ENCODE measurements at regions not wholly inside any gene's neighbourhood (a gene's known extent, or its start where the extent isn't known, plus 50 kb on each side); places are given as distances from the start of the nearest gene placed in this dataset.
A peak's percentile ranks its signal among the peaks of the same experiment; 100 is the strongest.

DNA sequence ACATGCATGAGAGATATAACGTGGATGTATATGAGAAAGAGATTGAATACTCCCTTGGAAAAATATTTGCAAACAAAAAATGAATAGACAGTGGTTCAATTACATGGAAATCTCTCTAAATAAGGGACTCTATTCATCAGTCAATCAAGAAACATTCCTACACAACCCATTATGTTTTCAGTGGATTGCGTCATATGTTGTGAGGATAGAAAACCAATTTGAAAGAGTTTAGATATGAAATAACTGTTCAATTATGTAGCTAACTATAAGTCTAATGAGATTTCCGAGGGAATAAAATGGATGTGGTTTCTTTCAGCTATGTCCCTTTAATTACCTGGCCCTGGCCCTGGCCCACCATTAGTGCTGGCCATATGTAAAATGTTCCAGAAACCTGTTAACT lies 86.7 kb upstream of the TMCO5A start:
- Histone ChIP-seq H3K9ac (ENCODE audit: low read depth in 1 of 3, low read length in 3 of 3) (no peak overlapping the region), H3K27me3 (ENCODE audit: control insufficient read depth in 3 of 3, insufficient read depth in 3 of 3, low read length in 3 of 3) (no peaks in the 10 kb centered on the region), H3K4me3 (ENCODE audit: low read length in 3 of 3) (no peak overlapping the region), H3K4me1 (ENCODE audit: control insufficient read depth in 3 of 3, insufficient read depth in 3 of 3, low read length in 3 of 3) (no peaks in the 10 kb centered on the region), H3K36me3 (ENCODE audit: control insufficient read depth in 3 of 3, insufficient read depth in 3 of 3, low read length in 3 of 3) (no peaks in the 10 kb centered on the region), H3K9me3 (ENCODE audit: control insufficient read depth in 3 of 3, low read length in 3 of 3) (peaks cover 0 to 3% (median 0%) of the 10 kb centered on the region in 3 donors), H3K27ac (ENCODE audit: low read depth, low read length) (no peak overlapping the region)

DNA sequence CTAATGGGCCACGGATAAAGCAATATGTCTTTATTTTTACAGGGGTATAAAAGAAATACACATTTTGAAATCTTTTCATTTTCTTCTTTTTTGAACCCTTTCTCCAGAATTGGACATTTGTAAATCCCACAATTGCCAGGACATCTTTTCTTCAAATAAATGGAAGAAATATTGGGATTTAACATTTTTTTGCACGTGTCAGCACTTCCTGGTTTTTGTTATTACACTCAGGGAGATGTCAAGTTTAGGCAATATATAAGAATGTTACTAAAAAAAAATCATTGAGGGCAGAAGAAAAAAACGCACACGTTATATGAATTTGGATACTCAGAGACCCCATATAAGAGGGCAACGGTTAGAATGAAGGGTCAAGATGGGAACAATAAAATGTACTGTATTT lies 78.3 kb upstream of the TMCO5A start:
- peaks cover 0 to 3% (median 0%) of the 10 kb centered on the region in 3 donors for H3K9me3 ChIP-seq (ENCODE audit: control insufficient read depth in 3 of 3, low read length in 3 of 3)
- no peak overlapping the region for H3K9ac ChIP-seq (ENCODE audit: low read depth in 1 of 3, low read length in 3 of 3)
- no peak overlapping the region for H3K27ac ChIP-seq (ENCODE audit: low read depth, low read length)
- H3K36me3 ChIP-seq (ENCODE audit: control insufficient read depth in 3 of 3, insufficient read depth in 3 of 3, low read length in 3 of 3), result no peaks in the 10 kb centered on the region
- no peaks in the 10 kb centered on the region for H3K4me1 ChIP-seq (ENCODE audit: control insufficient read depth in 3 of 3, insufficient read depth in 3 of 3, low read length in 3 of 3)
- H3K4me3 ChIP-seq (ENCODE audit: low read length in 3 of 3), result no peak overlapping the region
- H3K27me3 ChIP-seq (ENCODE audit: control insufficient read depth in 3 of 3, insufficient read depth in 3 of 3, low read length in 3 of 3), result no peaks in the 10 kb centered on the region

DNA sequence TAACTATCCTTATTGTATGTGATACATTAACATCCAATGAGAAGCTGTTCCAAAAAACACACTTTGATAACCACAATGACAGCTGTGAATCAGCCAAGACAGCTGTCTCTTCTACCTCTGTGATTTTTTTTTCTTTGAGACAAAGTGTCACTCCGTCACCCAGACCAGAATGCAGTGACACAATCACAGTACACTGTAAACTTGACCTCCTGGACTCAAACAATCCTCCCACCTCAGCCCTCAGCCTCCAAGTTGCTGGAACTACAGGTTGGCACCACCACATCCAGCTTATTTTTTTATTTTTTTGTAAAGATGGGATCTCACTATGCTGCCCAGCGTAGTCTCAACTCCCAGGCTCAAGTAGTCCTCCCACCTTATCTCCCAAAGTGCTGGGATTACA lies 73.5 kb upstream of the TMCO5A start:
- H3K9me3 ChIP-seq (ENCODE audit: control insufficient read depth in 3 of 3, low read length in 3 of 3), result no peaks in the 10 kb centered on the region
- no peak overlapping the region for H3K4me3 ChIP-seq (ENCODE audit: low read length in 3 of 3)
- H3K27ac ChIP-seq (ENCODE audit: low read depth, low read length), result no peak overlapping the region

DNA sequence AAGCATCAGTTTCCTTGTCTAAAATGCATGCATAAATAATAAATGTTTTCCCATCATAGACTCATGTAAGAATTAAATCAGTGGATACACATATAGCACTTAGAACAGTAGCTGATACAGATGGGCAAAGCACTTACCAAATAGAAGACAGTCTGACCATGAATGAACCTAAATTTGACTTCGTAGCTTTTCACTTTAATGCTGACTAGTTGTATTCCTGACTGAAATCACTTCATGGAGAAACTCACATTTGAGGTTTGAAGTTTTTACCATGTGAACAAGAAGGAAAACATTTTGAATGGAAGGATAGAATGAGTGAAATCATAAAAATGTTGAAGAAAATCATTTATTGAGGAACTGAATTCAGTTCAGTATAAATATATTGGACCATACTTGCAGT lies 68.8 kb upstream of the TMCO5A start:
- Histone ChIP-seq H3K36me3 (ENCODE audit: control insufficient read depth in 3 of 3, insufficient read depth in 3 of 3, low read length in 3 of 3) (no peaks in the 10 kb centered on the region), H3K27ac (ENCODE audit: low read depth, low read length) (no peak overlapping the region), H3K9ac (ENCODE audit: low read depth in 1 of 3, low read length in 3 of 3) (no peak overlapping the region), H3K9me3 (ENCODE audit: control insufficient read depth in 3 of 3, low read length in 3 of 3) (no peaks in the 10 kb centered on the region), H3K4me1 (ENCODE audit: control insufficient read depth in 3 of 3, insufficient read depth in 3 of 3, low read length in 3 of 3) (no peaks in the 10 kb centered on the region), H3K4me3 (ENCODE audit: low read length in 3 of 3) (no peak overlapping the region), H3K27me3 (ENCODE audit: control insufficient read depth in 3 of 3, insufficient read depth in 3 of 3, low read length in 3 of 3) (no peaks in the 10 kb centered on the region)

More for the DNA sequence above, 73.5 kb upstream of the TMCO5A start:
- Histone ChIP-seq H3K9ac (ENCODE audit: low read depth in 1 of 3, low read length in 3 of 3) (no peak overlapping the region), H3K27me3 (ENCODE audit: control insufficient read depth in 3 of 3, insufficient read depth in 3 of 3, low read length in 3 of 3) (no peaks in the 10 kb centered on the region), H3K36me3 (ENCODE audit: control insufficient read depth in 3 of 3, insufficient read depth in 3 of 3, low read length in 3 of 3) (no peaks in the 10 kb centered on the region), H3K4me1 (ENCODE audit: control insufficient read depth in 3 of 3, insufficient read depth in 3 of 3, low read length in 3 of 3) (no peaks in the 10 kb centered on the region)

DNA sequence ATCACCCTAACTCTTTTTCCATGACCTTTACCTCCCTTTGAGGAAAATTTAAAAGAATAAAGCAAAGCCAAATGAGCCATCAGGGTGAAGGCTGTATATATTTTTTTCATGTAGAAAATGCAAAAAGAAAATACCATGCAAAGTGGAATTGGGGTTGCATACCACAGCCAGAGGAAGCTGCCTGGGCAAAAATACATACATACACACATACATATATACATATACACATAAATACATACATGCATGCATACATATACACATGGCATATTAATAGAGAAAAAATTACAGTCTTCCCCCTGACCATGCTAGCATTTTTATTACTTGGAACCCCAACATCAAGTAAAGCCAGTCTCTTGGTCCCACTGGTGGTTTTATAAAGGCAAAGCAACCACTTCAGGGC lies 63.7 kb upstream of the TMCO5A start:
- H3K9ac ChIP-seq (ENCODE audit: low read depth in 1 of 3, low read length in 3 of 3), result no peak overlapping the region
- H3K9me3 ChIP-seq (ENCODE audit: control insufficient read depth in 3 of 3, low read length in 3 of 3), result no peaks in the 10 kb centered on the region
- H3K4me3 ChIP-seq (ENCODE audit: low read length in 3 of 3), result no peak overlapping the region
- no peak overlapping the region for H3K27ac ChIP-seq (ENCODE audit: low read depth, low read length)
- H3K4me1 ChIP-seq (ENCODE audit: control insufficient read depth in 3 of 3, insufficient read depth in 3 of 3, low read length in 3 of 3), result no peaks in the 10 kb centered on the region
- H3K36me3 ChIP-seq (ENCODE audit: control insufficient read depth in 3 of 3, insufficient read depth in 3 of 3, low read length in 3 of 3), result no peaks in the 10 kb centered on the region
- H3K27me3 ChIP-seq (ENCODE audit: control insufficient read depth in 3 of 3, insufficient read depth in 3 of 3, low read length in 3 of 3), result no peaks in the 10 kb centered on the region

DNA sequence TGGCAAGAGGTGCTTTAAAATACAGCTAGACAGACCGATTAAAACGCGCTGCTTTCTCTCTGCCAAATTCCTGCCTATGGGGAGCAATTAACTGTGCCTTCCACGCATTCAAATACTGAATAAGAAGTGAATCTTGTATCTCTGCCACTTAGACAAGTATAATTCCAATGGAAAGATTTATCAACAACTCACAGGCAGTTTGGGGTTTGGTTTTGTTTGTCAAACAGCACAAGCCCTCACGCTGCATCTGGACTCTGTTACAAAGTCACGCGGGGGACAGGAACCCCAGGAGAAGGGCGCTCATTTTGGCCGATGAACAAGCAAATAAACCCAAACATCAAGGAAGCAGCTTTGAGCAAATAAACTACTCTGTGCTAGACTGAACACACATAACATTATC lies 61.8 kb upstream of the TMCO5A start:
- Histone ChIP-seq H3K9me3 (ENCODE audit: control insufficient read depth in 3 of 3, low read length in 3 of 3) (no peaks in the 10 kb centered on the region), H3K27ac (ENCODE audit: low read depth, low read length) (no peak overlapping the region), H3K4me3 (ENCODE audit: low read length in 3 of 3) (no peak overlapping the region), H3K9ac (ENCODE audit: low read depth in 1 of 3, low read length in 3 of 3) (peak overlapping the region in 1 of 3 donors; percentile 2), H3K4me1 (ENCODE audit: control insufficient read depth in 3 of 3, insufficient read depth in 3 of 3, low read length in 3 of 3) (no peaks in the 10 kb centered on the region), H3K27me3 (ENCODE audit: control insufficient read depth in 3 of 3, insufficient read depth in 3 of 3, low read length in 3 of 3) (no peaks in the 10 kb centered on the region), H3K36me3 (ENCODE audit: control insufficient read depth in 3 of 3, insufficient read depth in 3 of 3, low read length in 3 of 3) (no peaks in the 10 kb centered on the region)

DNA sequence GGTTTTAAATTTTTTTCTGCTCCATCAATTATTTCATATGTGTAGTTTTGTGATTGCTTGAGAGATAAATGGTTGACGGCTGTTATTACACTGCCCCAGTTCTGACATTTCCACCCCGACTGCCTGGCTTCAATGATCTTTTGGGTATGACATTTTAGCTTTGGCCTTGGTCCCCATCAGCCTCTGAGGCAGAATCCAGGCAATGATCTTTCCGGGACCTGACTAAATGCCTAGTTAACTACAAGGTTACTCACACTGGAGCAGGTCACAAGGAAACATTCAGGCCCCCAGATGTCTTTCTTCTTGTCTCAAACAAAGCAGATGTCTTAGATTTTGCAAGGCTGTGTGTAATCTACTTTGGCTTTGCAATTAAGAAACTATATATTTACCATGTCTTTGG lies 61.1 kb upstream of the TMCO5A start:
- no peaks in the 10 kb centered on the region for H3K4me1 ChIP-seq (ENCODE audit: control insufficient read depth in 3 of 3, insufficient read depth in 3 of 3, low read length in 3 of 3)
- H3K9ac ChIP-seq (ENCODE audit: low read depth in 1 of 3, low read length in 3 of 3), result no peak overlapping the region
- H3K4me3 ChIP-seq (ENCODE audit: low read length in 3 of 3), result no peak overlapping the region
- no peaks in the 10 kb centered on the region for H3K27me3 ChIP-seq (ENCODE audit: control insufficient read depth in 3 of 3, insufficient read depth in 3 of 3, low read length in 3 of 3)
- no peak overlapping the region for H3K27ac ChIP-seq (ENCODE audit: low read depth, low read length)
- no peaks in the 10 kb centered on the region for H3K9me3 ChIP-seq (ENCODE audit: control insufficient read depth in 3 of 3, low read length in 3 of 3)
- no peaks in the 10 kb centered on the region for H3K36me3 ChIP-seq (ENCODE audit: control insufficient read depth in 3 of 3, insufficient read depth in 3 of 3, low read length in 3 of 3)

DNA sequence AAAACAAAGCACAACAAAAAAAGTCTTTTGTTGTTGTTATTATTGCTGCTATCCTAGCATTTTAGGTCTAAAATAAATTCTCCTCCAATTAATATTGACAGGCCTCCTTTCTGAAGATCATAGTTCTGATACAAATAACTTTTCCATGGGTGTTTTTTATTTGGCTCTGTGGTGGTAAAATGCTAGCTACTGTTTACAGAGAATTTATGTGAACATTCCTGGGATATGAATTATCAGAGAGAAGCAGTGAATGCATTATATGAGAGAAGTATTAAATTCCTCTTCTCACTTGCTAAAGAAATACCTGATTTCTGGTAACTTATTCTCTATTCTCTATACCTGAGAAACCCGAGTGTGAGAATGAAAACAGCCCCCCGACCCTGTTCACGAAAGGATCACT lies 57.5 kb upstream of the TMCO5A start:
- Histone ChIP-seq H3K36me3 (ENCODE audit: control insufficient read depth in 3 of 3, insufficient read depth in 3 of 3, low read length in 3 of 3) (no peaks in the 10 kb centered on the region), H3K9me3 (ENCODE audit: control insufficient read depth in 3 of 3, low read length in 3 of 3) (no peaks in the 10 kb centered on the region), H3K9ac (ENCODE audit: low read depth in 1 of 3, low read length in 3 of 3) (no peak overlapping the region), H3K4me1 (ENCODE audit: control insufficient read depth in 3 of 3, insufficient read depth in 3 of 3, low read length in 3 of 3) (no peaks in the 10 kb centered on the region), H3K27ac (ENCODE audit: low read depth, low read length) (no peak overlapping the region), H3K27me3 (ENCODE audit: control insufficient read depth in 3 of 3, insufficient read depth in 3 of 3, low read length in 3 of 3) (no peaks in the 10 kb centered on the region), H3K4me3 (ENCODE audit: low read length in 3 of 3) (no peak overlapping the region)

DNA sequence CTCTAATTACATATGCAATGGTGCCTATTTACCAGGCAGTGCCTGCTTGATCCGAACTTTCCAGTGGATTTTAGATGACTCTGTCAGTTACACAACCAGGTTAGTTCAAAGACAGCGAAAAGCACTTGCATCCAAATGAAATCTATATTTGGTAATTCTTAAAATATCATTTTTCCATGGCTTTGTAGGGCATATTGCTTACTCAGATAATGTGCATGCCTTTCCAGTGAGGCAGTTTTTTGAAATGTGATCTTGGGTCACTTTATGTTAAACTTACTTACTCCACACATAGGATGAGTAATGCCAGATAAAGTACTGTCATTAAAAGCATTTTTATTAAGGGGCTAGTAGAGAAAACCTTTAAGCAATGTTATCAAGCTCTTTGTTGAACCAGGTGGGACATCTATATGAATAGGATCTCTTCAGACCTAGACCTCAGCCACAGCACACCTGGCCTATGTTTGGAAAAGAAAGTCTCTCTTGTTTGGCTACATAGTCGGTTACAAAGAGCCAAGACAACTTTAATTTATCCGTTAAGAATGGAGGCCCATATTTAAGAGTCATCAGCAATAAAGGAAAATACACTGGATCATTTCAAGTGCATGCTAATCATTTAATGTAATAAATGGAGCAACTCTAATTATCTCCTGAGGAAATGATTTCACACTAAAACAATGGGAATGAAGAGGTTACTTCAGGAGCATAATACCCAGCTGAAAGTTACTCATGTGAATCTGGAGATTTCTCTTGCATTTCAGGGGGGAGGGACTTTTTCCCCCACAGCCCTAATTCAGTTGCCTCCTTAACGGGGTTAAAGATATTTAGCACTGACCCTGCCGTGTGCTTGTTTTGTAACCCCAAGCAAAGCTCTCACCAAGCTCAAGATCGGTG lies 56.3 kb upstream of the TMCO5A start:
- Histone ChIP-seq H3K27ac (ENCODE audit: low read depth, low read length) (no peak overlapping the region), H3K9ac (ENCODE audit: low read depth in 1 of 3, low read length in 3 of 3) (no peak overlapping the region), H3K27me3 (ENCODE audit: control insufficient read depth in 3 of 3, insufficient read depth in 3 of 3, low read length in 3 of 3) (no peaks in the 10 kb centered on the region), H3K36me3 (ENCODE audit: control insufficient read depth in 3 of 3, insufficient read depth in 3 of 3, low read length in 3 of 3) (no peaks in the 10 kb centered on the region), H3K4me1 (ENCODE audit: control insufficient read depth in 3 of 3, insufficient read depth in 3 of 3, low read length in 3 of 3) (no peaks in the 10 kb centered on the region), H3K9me3 (ENCODE audit: control insufficient read depth in 3 of 3, low read length in 3 of 3) (no peaks in the 10 kb centered on the region), H3K4me3 (ENCODE audit: low read length in 3 of 3) (no peak overlapping the region)

DNA sequence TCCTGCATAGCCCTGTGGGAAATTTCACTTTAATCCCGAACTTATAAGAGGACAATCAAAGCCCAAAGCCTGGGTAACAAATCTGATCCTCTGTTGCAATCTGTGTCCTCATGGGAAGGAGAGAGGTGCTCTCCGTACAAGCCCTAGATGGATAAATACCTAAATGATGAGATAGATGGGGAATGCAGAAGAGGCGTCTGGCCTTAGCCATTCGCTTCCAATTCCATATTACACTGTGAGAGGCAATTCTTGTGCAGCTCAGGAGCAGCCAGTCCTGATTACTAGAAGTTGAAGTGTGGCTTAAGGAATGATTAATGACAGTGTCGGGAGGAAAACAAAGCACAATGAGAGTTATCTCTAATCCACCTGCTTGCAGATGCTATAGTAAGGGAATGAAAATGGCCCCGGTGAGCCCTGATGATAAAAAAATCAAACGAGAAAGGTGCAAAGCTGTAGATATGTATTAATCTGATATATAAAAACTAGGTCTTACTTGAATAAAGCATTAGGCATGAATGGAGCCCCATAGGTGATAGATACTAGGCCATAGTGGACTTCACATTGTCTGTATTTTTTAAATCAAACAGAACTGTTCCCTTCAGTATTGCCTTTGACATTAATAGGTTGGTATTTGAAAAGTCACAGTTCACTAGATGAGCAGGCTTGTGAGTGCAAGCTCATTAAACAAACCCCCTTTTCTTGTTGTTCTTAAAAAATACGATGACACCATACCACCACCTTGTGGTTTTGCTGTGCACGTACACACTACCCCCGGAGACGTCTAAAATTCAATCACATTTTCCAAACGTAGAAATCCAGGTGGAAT lies 54.2 kb upstream of the TMCO5A start:
- H3K27me3 ChIP-seq (ENCODE audit: control insufficient read depth in 3 of 3, insufficient read depth in 3 of 3, low read length in 3 of 3), result no peaks in the 10 kb centered on the region
- no peak overlapping the region for H3K4me3 ChIP-seq (ENCODE audit: low read length in 3 of 3)
- peaks cover 0 to 2% (median 0%) of the 10 kb centered on the region in 3 donors for H3K4me1 ChIP-seq (ENCODE audit: control insufficient read depth in 3 of 3, insufficient read depth in 3 of 3, low read length in 3 of 3)
- H3K9me3 ChIP-seq (ENCODE audit: control insufficient read depth in 3 of 3, low read length in 3 of 3), result no peaks in the 10 kb centered on the region
- no peak overlapping the region for H3K27ac ChIP-seq (ENCODE audit: low read depth, low read length)
- H3K9ac ChIP-seq (ENCODE audit: low read depth in 1 of 3, low read length in 3 of 3), result no peak overlapping the region
- H3K36me3 ChIP-seq (ENCODE audit: control insufficient read depth in 3 of 3, insufficient read depth in 3 of 3, low read length in 3 of 3), result no peaks in the 10 kb centered on the region

Data from skeletal muscle tissue (tissue), 3 donors.